PC-9 (cell line): ENCODE measurements at regions not wholly inside any gene's neighbourhood (a gene's known extent, or its start where the extent isn't known, plus 50 kb on each side); places are given as distances from the start of the nearest gene placed in this dataset.

Experiments
- CTCF ChIP-seq: fragments of 200-600 bp; sonication (generic); conservative IDR thresholded peaks from 2 replicates; pipeline ENCODE4 v1.6.1; 2017; ENCODE audit warnings: mixed run types, antibody characterized with exemption, mild to moderate bottlenecking, moderate library complexity
- EZH2 ChIP-seq: fragments of 200-600 bp; sonication (generic); IDR thresholded peaks from 2 replicates; pipeline ENCODE4 v1.8.0; 2017; ENCODE audit warnings: antibody characterized with exemption, low read depth

GRCh38 chr7:121515229-121515628 is 119.1 kb upstream of the FAM3C start:
- TF ChIP-seq CTCF, result no peak
- TF ChIP-seq EZH2, result no peak
